Fibroblast of pulmonary artery (primary cell): ENCODE measurements at regions not wholly inside any gene's neighbourhood (a gene's known extent, or its start where the extent isn't known, plus 50 kb on each side); places are given as distances from the start of the nearest gene placed in this dataset.
"Not testable (repeated sequence)": the region's sequence is repeated elsewhere in the genome, so short reads cannot be mapped to it uniquely, and the experiment has no call there.

ENCODE experiments used
- DNase-seq: peaks from one replicate; pipeline ENCODE4 v3.0.0-alpha.2; 2010; ENCODE audit warnings: low read depth
- H3K4me3 ChIP-seq: replicated peaks from 2 replicates; pipeline ENCODE4 v1.5.1; 2011; ENCODE audit warnings: low read depth, mild to moderate bottlenecking, control low read depth, low read length, moderate library complexity
- CTCF ChIP-seq: IDR thresholded peaks from 2 replicates; pipeline ENCODE4 v1.5.1; 2011; ENCODE audit warnings: mild to moderate bottlenecking, control low read depth, low read length, inconsistent platforms; ENCODE audit errors: missing control alignments

GRCh38 chr3:106435899-106436453 lies 567.2 kb upstream of the CBLB start:
- no peak for DNase-seq
- no peak overlapping the region for H3K4me3 ChIP-seq
- TF ChIP-seq CTCF: no peak

- H3K4me3 ChIP-seq: no peak overlapping the region
- no peak for DNase-seq
- TF ChIP-seq CTCF: no peak
Observed at GRCh38 chr3:106438887-106439286, 570.1 kb upstream of the CBLB start.

GRCh38 chr3:106440672-106441071 lies 571.9 kb upstream of the CBLB start:
- DNase-seq: no peak
- no peak overlapping the region for H3K4me3 ChIP-seq
- TF ChIP-seq CTCF: no peak

- TF ChIP-seq CTCF: no peak
- no peak overlapping the region for H3K4me3 ChIP-seq
- DNase-seq: no peak
Observed at GRCh38 chr3:106446271-106446670, 577.5 kb upstream of the CBLB start.

GRCh38 chr3:106447723-106448301 lies 579.0 kb upstream of the CBLB start:
- TF ChIP-seq CTCF: no peak
- no peak overlapping the region for H3K4me3 ChIP-seq

GRCh38 chr3:106448372-106448966 lies 579.7 kb upstream of the CBLB start:
- not testable (repeated sequence) for DNase-seq

More at GRCh38 chr3:106447723-106448301, 579.0 kb upstream of the CBLB start:
- no peak for DNase-seq

GRCh38 chr3:106452096-106452495 lies 583.3 kb upstream of the CBLB start:
- TF ChIP-seq CTCF: no peak
- DNase-seq: no peak
- H3K4me3 ChIP-seq: no peak overlapping the region

More at GRCh38 chr3:106448372-106448966, 579.7 kb upstream of the CBLB start:
- H3K4me3 ChIP-seq: not testable (repeated sequence)
